IMR-90 (cell line): ENCODE measurements at regions not wholly inside any gene's neighbourhood (a gene's known extent, or its start where the extent isn't known, plus 50 kb on each side); places are given as distances from the start of the nearest gene placed in this dataset.
"Not testable (repeated sequence)": the region's sequence is repeated elsewhere in the genome, so short reads cannot be mapped to it uniquely, and the experiment has no call there.

Experiments
- ATAC-seq: fragments of 200-7000 bp; cut with Tn5 transposase; 2 replicates; pipeline ENCODE4 v1.9.1; 2020; ENCODE audit warnings: low read depth, mild to moderate bottlenecking, moderate library complexity
- BruUV-seq: library from RNA; stranded (reverse); fragments of 400-500 nt; replicated peaks from 2 replicates; lab custom pipeline; 2021; lab: Mats Ljungman, UMichigan
- CTCF ChIA-PET: fragments of 300-600 bp; formaldehyde crosslinking; extraction: SDS; loops from one replicate; lab custom pipeline; 2021; ENCODE audit warnings: antibody characterized with exemption; lab: Yijun Ruan, JAX
- POLR2A ChIA-PET: fragments of 300-600 bp; sonication (Branson Sonifier 250); formaldehyde crosslinking; loops from one replicate; lab custom pipeline; 2022; ENCODE audit warnings: antibody characterized with exemption; ENCODE audit not compliant: unreplicated experiment; lab: Charles Lee
- DNase-seq: peaks from one replicate; pipeline ENCODE4 v3.0.0; 2013
- H2AFZ ChIP-seq: replicated peaks from 2 replicates; pipeline ENCODE3; 2013; ENCODE audit warnings: low read length, mild to moderate bottlenecking; ENCODE audit not compliant: poor library complexity
- H2AK5ac ChIP-seq: 2 replicates; pipeline ENCODE4 v1.6.1; 2013; ENCODE audit warnings: low read depth, low read length, inconsistent platforms
- H2AK9ac ChIP-seq: replicated peaks from 2 replicates; pipeline ENCODE3; 2013; ENCODE audit warnings: mild to moderate bottlenecking, low read depth, low read length, moderate library complexity; ENCODE audit not compliant: poor library complexity
- H2BK120ac ChIP-seq: 2 replicates; pipeline ENCODE4 v1.6.1; 2013; ENCODE audit warnings: low read depth, low read length, inconsistent platforms
- H2BK15ac ChIP-seq: 3 replicates; pipeline ENCODE4 v1.6.1; 2013; ENCODE audit warnings: low read depth, low read length, inconsistent platforms
- H2BK20ac ChIP-seq: 2 replicates; pipeline ENCODE4 v1.6.1; 2013; ENCODE audit warnings: low read depth, mild to moderate bottlenecking, inconsistent platforms, low read length, moderate library complexity
- H2BK5ac ChIP-seq: 2 replicates; pipeline ENCODE4 v1.6.1; 2013; ENCODE audit warnings: mild to moderate bottlenecking, low read depth, low read length, inconsistent platforms; ENCODE audit not compliant: poor library complexity, severe bottlenecking
- H3K14ac ChIP-seq: replicated peaks from 2 replicates; pipeline ENCODE4 v1.6.1; 2013; ENCODE audit warnings: low read depth, low read length, inconsistent platforms
- H3K18ac ChIP-seq: 2 replicates; pipeline ENCODE4 v1.6.1; 2013; ENCODE audit warnings: low read depth, low read length, control low read depth
- H3K23ac ChIP-seq: 2 replicates; pipeline ENCODE4 v1.6.1; 2013; ENCODE audit warnings: low read depth, low read length, inconsistent platforms
- H3K27ac ChIP-seq: 2 replicates; pipeline ENCODE4 v1.5.1; 2013; ENCODE audit warnings: mild to moderate bottlenecking, control low read depth, low read length; ENCODE audit not compliant: insufficient read depth
- H3K27me3 ChIP-seq: 2 replicates; pipeline ENCODE4 v1.6.1; 2013; ENCODE audit warnings: low read length; ENCODE audit not compliant: control insufficient read depth, insufficient read depth
- H3K36me3 ChIP-seq: 2 replicates; pipeline ENCODE4 v1.6.1; 2013; ENCODE audit warnings: low read length, mixed read lengths; ENCODE audit not compliant: control insufficient read depth, insufficient read depth
- H3K4ac ChIP-seq: 2 replicates; pipeline ENCODE4 v1.6.1; 2013; ENCODE audit warnings: low read depth, low read length, inconsistent platforms
- H3K4me1 ChIP-seq: 2 replicates; pipeline ENCODE4 v1.6.1; 2013; ENCODE audit warnings: low read length, mixed read lengths; ENCODE audit not compliant: control insufficient read depth, insufficient read depth
- H3K4me2 ChIP-seq: 2 replicates; pipeline ENCODE4 v1.6.1; 2013; ENCODE audit warnings: low read depth, mild to moderate bottlenecking, control low read depth, low read length, moderate library complexity
- H3K4me3 ChIP-seq: 2 replicates; pipeline ENCODE4 v1.5.1; 2013; ENCODE audit warnings: low read depth, mild to moderate bottlenecking, control low read depth, low read length, moderate library complexity; ENCODE audit not compliant: insufficient read depth
- H3K56ac ChIP-seq: 2 replicates; pipeline ENCODE4 v1.6.1; 2013; ENCODE audit warnings: low read length, inconsistent platforms; ENCODE audit not compliant: insufficient read depth; ENCODE audit errors: extremely low read depth
- H3K79me1 ChIP-seq, 2 experiments: 2 replicates each; pipeline ENCODE4 v1.6.1; 2013; ENCODE audit warnings: low read length in 2 of 2, inconsistent platforms in 1 of 2, low read depth in 1 of 2
- H3K9ac ChIP-seq: 2 replicates; pipeline ENCODE4 v1.6.1; 2013; ENCODE audit warnings: low read depth, low read length, control low read depth
- H3K9me1 ChIP-seq: 2 replicates; pipeline ENCODE4 v1.6.1; 2013; ENCODE audit warnings: low read length, inconsistent platforms; ENCODE audit not compliant: insufficient read depth
- H3K9me3 ChIP-seq: 2 replicates; pipeline ENCODE4 v1.6.1; 2013; ENCODE audit warnings: low read length; ENCODE audit not compliant: control insufficient read depth, insufficient read depth
- H4K20me1 ChIP-seq: 2 replicates; pipeline ENCODE4 v1.6.1; 2013; ENCODE audit warnings: low read length, inconsistent platforms; ENCODE audit not compliant: insufficient read depth
- H4K5ac ChIP-seq: 2 replicates; pipeline ENCODE4 v1.6.1; 2013; ENCODE audit warnings: mild to moderate bottlenecking, low read depth, low read length, control low read depth
- H4K8ac ChIP-seq, 2 experiments: 2 replicates each; pipeline ENCODE4 v1.6.1; 2013; ENCODE audit warnings: low read depth in 2 of 2, low read length in 2 of 2, control low read depth in 1 of 2, inconsistent platforms in 1 of 2
- H4K91ac ChIP-seq: 2 replicates; pipeline ENCODE4 v1.6.1; 2013; ENCODE audit warnings: low read depth, low read length, inconsistent platforms; ENCODE audit not compliant: insufficient read depth
- WGBS, 2 experiments: methylation state at CpG; one replicate each; pipeline versions ENCODE4 v1.1.5 to v1.1.7; 2013; ENCODE audit warnings: missing lambda C conversion rate in 2 of 2; ENCODE audit not compliant: insufficient read length in 1 of 2; ENCODE audit errors: extremely low coverage in 2 of 2; 5-methylcytosine and 5-hydroxymethylcytosine counted together
- dilution Hi-C: fragments of 300-500 bp; cut with HindIII; formaldehyde crosslinking; loops from one replicate; pipeline ENCODE4 v1.14.3; 2018; ENCODE audit warnings: low sequenced_read_pairs; ENCODE audit not compliant: unreplicated experiment
- in situ Hi-C: fragments of 300-500 bp; cut with MboI; formaldehyde crosslinking; loops from 3 replicates; pipeline ENCODE4 v1.14.3; 2019; ENCODE audit warnings: low sequenced_read_pairs, inconsistent platforms, mixed read lengths
- intact Hi-C: fragments of 100-400 bp; cut with micrococcal nuclease; formaldehyde crosslinking; loops from 2 replicates; pipeline ENCODE4 v1.10.0; 2022

DNA sequence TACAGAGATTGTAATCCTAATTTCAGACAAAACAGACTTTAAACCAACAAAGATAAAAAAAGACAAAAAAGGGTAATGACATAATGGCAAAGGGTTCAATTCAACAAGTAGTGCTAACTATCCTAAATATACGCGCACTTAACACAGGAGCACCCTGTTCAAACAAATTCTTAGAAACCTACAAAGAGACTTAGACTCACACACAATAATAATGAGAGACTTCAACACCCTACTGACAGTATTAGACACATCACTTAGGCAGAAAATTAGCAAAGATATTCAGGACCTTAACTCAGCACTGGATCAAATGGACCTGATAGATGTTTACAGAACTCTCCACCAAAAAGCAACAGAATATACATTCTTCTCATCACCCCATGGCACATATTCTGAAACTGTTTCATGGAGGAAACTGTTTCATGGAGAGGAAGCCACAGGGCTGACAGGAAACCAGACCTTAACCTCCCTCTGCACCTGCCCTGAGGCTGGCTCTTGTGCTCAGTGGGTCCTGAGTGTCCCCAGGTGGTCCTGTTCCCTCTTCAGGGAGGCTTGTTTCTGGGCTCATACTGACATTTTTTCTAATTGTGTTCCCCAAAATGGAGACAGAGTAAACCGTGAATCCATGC lies 54.7 kb downstream of the OR4M2 start:
- H3K9ac ChIP-seq, ATAC-seq, H3K4ac ChIP-seq, H2AK5ac ChIP-seq, H3K4me3 ChIP-seq, H4K91ac ChIP-seq, DNase-seq, H3K14ac ChIP-seq, in situ Hi-C loops, H4K8ac ChIP-seq, dilution Hi-C loops, H3K27ac ChIP-seq, H3K23ac ChIP-seq, H3K4me1 ChIP-seq, H4K5ac ChIP-seq, H3K18ac ChIP-seq, H2BK5ac ChIP-seq, H2AK9ac ChIP-seq, H3K36me3 ChIP-seq, H3K27me3 ChIP-seq, H2BK20ac ChIP-seq, intact Hi-C loops, H3K9me1 ChIP-seq, H4K20me1 ChIP-seq, H3K9me3 ChIP-seq, H2BK120ac ChIP-seq, BruUV-seq, CTCF ChIA-PET, POLR2A ChIA-PET, H2AFZ ChIP-seq, H3K56ac ChIP-seq, H3K79me1 ChIP-seq, H3K4me2 ChIP-seq, H2BK15ac ChIP-seq: not testable (repeated sequence)
- WGBS, 2 experiments = no CpG with 5 or more reads among the region's 3 CpGs

DNA sequence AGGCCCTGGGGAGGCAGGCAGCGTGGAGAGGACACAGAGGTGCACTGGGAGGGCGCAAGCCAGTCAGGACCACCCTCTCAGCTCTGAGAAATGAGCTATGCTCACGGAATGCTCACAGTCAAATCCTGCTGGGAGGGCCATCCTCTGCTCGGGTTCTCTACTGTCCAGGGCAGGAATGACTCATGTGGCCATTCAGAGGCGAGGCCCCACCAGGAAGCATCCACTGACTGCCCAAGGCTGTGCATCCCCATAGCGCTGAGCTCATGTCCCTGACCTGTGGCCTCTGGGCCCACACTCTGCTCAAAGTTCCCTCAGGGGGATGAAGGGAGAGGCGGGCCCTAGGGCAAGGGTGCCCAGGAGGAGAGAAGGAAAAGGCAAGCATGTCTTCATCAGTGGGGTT lies 57.2 kb downstream of the OR4M2 start:
- DNase-seq, H2BK120ac ChIP-seq, dilution Hi-C loops, ATAC-seq, H2BK20ac ChIP-seq, H4K5ac ChIP-seq, H2BK5ac ChIP-seq, H3K23ac ChIP-seq, H3K9ac ChIP-seq, H4K91ac ChIP-seq, H2AK9ac ChIP-seq, H3K79me1 ChIP-seq, H3K4me1 ChIP-seq, H2BK15ac ChIP-seq, H3K27me3 ChIP-seq, H3K56ac ChIP-seq, CTCF ChIA-PET, H3K14ac ChIP-seq, in situ Hi-C loops, BruUV-seq, H3K4me2 ChIP-seq, H3K9me3 ChIP-seq, H3K36me3 ChIP-seq, intact Hi-C loops, POLR2A ChIA-PET, H3K4ac ChIP-seq, H2AK5ac ChIP-seq, H2AFZ ChIP-seq, H4K8ac ChIP-seq, H3K9me1 ChIP-seq, H3K27ac ChIP-seq, H3K4me3 ChIP-seq, H3K18ac ChIP-seq, H4K20me1 ChIP-seq: not testable (repeated sequence)
- no CpG with 5 or more reads among the region's 7 CpGs for WGBS, 2 experiments
